GM12865 (cell line): ENCODE measurements at regions not wholly inside any gene's neighbourhood (a gene's known extent, or its start where the extent isn't known, plus 50 kb on each side); places are given as distances from the start of the nearest gene placed in this dataset.
"Not testable (repeated sequence)": the region's sequence is repeated elsewhere in the genome, so short reads cannot be mapped to it uniquely, and the experiment has no call there.

Source experiments
- DNase-seq: peaks from one replicate; pipeline ENCODE4 v3.0.0; 2010; ENCODE audit warnings: low read depth
- H3K4me3 ChIP-seq: 2 replicates; pipeline ENCODE4 v1.5.1; 2011; ENCODE audit warnings: mild to moderate bottlenecking, low read depth, low read length, control low read depth
- TF ChIP-seq, protein P1 (sequence below): IDR thresholded peaks from 2 replicates; pipeline ENCODE4 v1.5.1; 2011; ENCODE audit warnings: low read length, control low read depth, low read depth, inconsistent platforms; ENCODE audit not compliant: insufficient read depth; ENCODE audit errors: missing control alignments

- no peak for DNase-seq
- TF ChIP-seq, protein P1, sequence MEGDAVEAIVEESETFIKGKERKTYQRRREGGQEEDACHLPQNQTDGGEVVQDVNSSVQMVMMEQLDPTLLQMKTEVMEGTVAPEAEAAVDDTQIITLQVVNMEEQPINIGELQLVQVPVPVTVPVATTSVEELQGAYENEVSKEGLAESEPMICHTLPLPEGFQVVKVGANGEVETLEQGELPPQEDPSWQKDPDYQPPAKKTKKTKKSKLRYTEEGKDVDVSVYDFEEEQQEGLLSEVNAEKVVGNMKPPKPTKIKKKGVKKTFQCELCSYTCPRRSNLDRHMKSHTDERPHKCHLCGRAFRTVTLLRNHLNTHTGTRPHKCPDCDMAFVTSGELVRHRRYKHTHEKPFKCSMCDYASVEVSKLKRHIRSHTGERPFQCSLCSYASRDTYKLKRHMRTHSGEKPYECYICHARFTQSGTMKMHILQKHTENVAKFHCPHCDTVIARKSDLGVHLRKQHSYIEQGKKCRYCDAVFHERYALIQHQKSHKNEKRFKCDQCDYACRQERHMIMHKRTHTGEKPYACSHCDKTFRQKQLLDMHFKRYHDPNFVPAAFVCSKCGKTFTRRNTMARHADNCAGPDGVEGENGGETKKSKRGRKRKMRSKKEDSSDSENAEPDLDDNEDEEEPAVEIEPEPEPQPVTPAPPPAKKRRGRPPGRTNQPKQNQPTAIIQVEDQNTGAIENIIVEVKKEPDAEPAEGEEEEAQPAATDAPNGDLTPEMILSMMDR, result no peak
- no peak overlapping the region for H3K4me3 ChIP-seq
These were observed 97.5 kb downstream of the SEC16B start for GRCh38 chr1:177872308-177872900.

DNA sequence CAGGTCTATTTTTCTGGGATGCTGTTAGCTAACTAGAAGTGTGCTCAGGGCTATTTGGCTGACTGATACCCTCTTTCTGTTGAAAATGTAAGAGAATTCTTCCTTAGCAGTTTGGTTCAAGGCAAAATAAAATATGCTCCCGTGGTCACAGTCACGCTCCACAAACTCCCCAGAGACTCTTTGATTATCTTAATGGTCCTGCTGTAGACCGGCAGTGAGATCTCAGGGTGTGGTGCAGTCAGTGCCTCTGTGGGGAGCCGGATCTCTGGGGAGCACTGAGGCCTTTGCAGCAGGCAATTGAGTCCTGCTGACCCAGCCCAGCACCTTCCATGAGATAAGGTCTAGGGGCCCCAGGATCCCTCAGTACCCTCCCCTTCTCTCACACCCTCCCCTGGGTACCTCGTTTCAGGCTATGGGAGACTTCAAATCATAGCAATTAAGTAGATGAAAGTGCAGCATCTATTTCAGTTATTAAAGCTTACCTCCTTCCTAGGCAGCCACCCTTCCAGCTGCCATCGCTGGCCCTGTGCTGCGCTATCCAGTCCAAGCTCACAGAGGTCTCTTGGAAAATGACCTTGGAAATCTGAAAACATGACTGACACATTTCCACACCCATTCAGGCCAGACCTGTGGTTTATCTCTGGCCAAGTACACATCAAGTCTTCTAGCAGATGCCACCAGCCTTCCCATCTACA is 98.1 kb downstream of the SEC16B start:
- DNase-seq, result no peak
- TF ChIP-seq, protein P1, result no peak

DNA sequence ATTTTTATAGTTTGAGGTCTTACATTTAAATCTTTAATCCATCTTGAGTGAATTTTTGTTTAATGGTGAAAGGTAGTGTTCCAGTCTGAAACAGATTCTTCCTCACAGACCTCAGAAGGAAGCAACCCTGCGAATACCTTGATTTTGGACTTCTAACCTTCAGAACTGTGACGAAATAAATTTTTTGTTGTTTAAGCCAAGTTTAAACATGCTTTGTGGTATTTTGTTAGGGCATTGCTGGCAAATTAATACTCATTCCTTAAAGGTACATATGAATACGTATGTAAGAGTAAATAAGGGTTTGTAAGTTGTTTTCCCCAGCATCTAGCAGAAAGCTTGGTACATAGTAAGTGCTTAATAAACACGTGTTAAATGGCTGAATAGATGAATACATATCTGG is 100.3 kb downstream of the SEC16B start:
- H3K4me3 ChIP-seq, result no peak overlapping the region
- DNase-seq, result no peak
- TF ChIP-seq, protein P1, result no peak

More for the DNA sequence above, 98.1 kb downstream of the SEC16B start:
- H3K4me3 ChIP-seq, result no peak overlapping the region

- H3K4me3 ChIP-seq, DNase-seq: not testable (repeated sequence)
These were observed 100.8 kb downstream of the SEC16B start for GRCh38 chr1:177869011-177869410.

DNA sequence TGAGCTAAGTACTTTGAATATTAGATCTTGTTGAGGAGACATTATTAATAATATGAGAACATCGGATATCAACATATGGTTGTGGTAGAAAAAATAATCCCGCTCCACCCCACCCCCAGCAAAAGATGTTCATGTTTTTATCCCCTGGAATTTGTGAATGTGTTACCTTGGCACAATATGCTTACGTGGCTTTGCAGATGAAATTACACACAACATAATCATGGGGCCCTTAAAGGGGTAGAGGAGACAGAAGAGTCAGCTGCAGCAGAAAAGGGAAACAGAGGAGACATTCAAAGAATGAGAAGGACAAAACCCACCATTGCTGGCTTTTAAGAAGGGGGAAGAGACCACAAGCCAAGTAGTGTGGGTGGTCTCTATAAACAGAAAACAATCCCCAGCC is 104.1 kb downstream of the SEC16B start:
- TF ChIP-seq, protein P1, result no peak
- no peak overlapping the region for H3K4me3 ChIP-seq
- DNase-seq, result no peak

GRCh38 chr1:177864538-177865305 is 105.1 kb downstream of the SEC16B start:
- DNase-seq, result no peak
- H3K4me3 ChIP-seq, result no peak overlapping the region
- TF ChIP-seq, protein P1, result no peak

DNA sequence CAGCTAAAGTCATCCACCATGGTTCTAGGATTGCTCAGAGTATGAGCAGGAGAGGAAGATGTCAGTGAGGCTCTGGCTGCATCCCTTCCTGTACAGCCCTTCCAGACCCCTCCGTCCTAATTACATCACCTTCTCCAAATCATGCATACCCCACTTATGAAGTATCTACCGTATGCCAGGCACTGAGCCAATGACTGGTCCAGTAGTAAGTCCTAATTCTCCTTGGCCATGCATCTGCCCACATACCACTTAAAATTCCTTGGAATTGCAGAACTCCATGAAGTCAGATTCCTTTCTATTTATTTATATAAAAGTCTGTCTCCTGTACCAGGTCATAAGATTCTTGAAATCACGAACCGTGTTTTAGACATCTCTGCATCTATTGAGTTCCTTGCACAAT is 106.1 kb downstream of the SEC16B start:
- no peak overlapping the region for H3K4me3 ChIP-seq
- DNase-seq, result no peak
- TF ChIP-seq, protein P1, result no peak
